GM23338 (cell line): ENCODE measurements at regions not wholly inside any gene's neighbourhood (a gene's known extent, or its start where the extent isn't known, plus 50 kb on each side); places are given as distances from the start of the nearest gene placed in this dataset.

Source experiments
- ATAC-seq: fragments of 200-7000 bp; cut with Tn5 transposase; 3 replicates; pipeline ENCODE4 v1.9.1; 2020
- DNase-seq: peaks from one replicate; pipeline ENCODE4 v3.0.0-alpha.2; 2015; ENCODE audit warnings: low spot score
- H2AFZ ChIP-seq: fragments of 200-600 bp; sonication (generic); 2 replicates; pipeline ENCODE4 v1.8.0; 2016; ENCODE audit warnings: antibody characterized with exemption, mild to moderate bottlenecking, moderate library complexity
- H3F3A ChIP-seq: fragments of 200-600 bp; sonication (generic); replicated peaks from 2 replicates; pipeline ENCODE4 v1.8.0; 2017; ENCODE audit warnings: antibody characterized with exemption, mixed run types, low read depth
- H3K27ac ChIP-seq: fragments of 200-600 bp; sonication (generic); 2 replicates; pipeline ENCODE4 v1.6.1; 2016; ENCODE audit warnings: low read depth
- H3K27me3 ChIP-seq: fragments of 200-600 bp; sonication (generic); 2 replicates; pipeline ENCODE4 v1.8.0; 2016; ENCODE audit warnings: mild to moderate bottlenecking, mixed run types, moderate library complexity; ENCODE audit not compliant: insufficient read depth
- H3K36me3 ChIP-seq: fragments of 200-600 bp; sonication (generic); 2 replicates; pipeline ENCODE4 v1.8.0; 2016; ENCODE audit warnings: mild to moderate bottlenecking; ENCODE audit not compliant: insufficient read depth
- H3K4me1 ChIP-seq: fragments of 200-600 bp; sonication (generic); 2 replicates; pipeline ENCODE4 v1.8.0; 2016; ENCODE audit warnings: mild to moderate bottlenecking, moderate library complexity; ENCODE audit not compliant: insufficient read depth
- H3K4me2 ChIP-seq: fragments of 200-600 bp; sonication (generic); 2 replicates; pipeline ENCODE4 v1.7.1; 2017; ENCODE audit warnings: mixed run types
- H3K4me3 ChIP-seq: fragments of 200-600 bp; sonication (generic); 2 replicates; pipeline ENCODE4 v1.6.1; 2016; ENCODE audit warnings: mixed run types
- H3K79me2 ChIP-seq: fragments of 200-600 bp; sonication (generic); replicated peaks from 2 replicates; pipeline ENCODE4 v1.8.0; 2017; ENCODE audit warnings: mild to moderate bottlenecking; ENCODE audit not compliant: insufficient read depth
- H3K9me2 ChIP-seq: fragments of 200-600 bp; sonication (generic); 2 replicates; pipeline ENCODE4 v1.8.0; 2017; ENCODE audit not compliant: insufficient read depth
- H4K20me1 ChIP-seq: fragments of 200-600 bp; sonication (generic); replicated peaks from 2 replicates; pipeline ENCODE4 v1.8.0; 2017; ENCODE audit warnings: mild to moderate bottlenecking; ENCODE audit not compliant: insufficient read depth
- H3K27ac Mint-ChIP-seq: 2 replicates; pipeline ENCODE4 v1.8.0; 2020; ENCODE audit warnings: inconsistent platforms, mild to moderate bottlenecking, moderate library complexity, mixed read lengths
- H3K27me3 Mint-ChIP-seq: 3 replicates; pipeline ENCODE4 v1.8.0; 2022; ENCODE audit warnings: low read depth, mild to moderate bottlenecking, moderate library complexity, mixed read lengths, inconsistent platforms; ENCODE audit not compliant: insufficient read depth, poor library complexity
- H3K36me3 Mint-ChIP-seq: 3 replicates; pipeline ENCODE4 v1.8.0; 2021; ENCODE audit warnings: low read depth, mild to moderate bottlenecking, inconsistent platforms, moderate library complexity, mixed read lengths
- H3K4me1 Mint-ChIP-seq: 3 replicates; pipeline ENCODE4 v1.8.0; 2020; ENCODE audit warnings: mild to moderate bottlenecking, inconsistent platforms, mixed read lengths
- H3K4me3 Mint-ChIP-seq: 3 replicates; pipeline ENCODE4 v1.8.0; 2021; ENCODE audit warnings: moderate library complexity, mild to moderate bottlenecking, inconsistent platforms, mixed read lengths
- H3K9me3 Mint-ChIP-seq: 3 replicates; pipeline ENCODE4 v1.8.0; 2020; ENCODE audit warnings: moderate library complexity, mild to moderate bottlenecking, inconsistent platforms, mixed read lengths
- CREB1 ChIP-seq: fragments of 250-450 bp; sonication (Bioruptor Pico); IDR thresholded peaks from 2 replicates; pipeline ENCODE4 v1.5.0; 2020; ENCODE audit warnings: low read depth, mild to moderate bottlenecking, moderate library complexity
- CTCF ChIP-seq, 2 experiments: fragments of 200-600 bp in 1 of 2; sonication (generic) in 1 of 2; conservative IDR thresholded peaks; 2 replicates each; pipeline versions ENCODE4 v1.5.1 to v1.6.1; 2016 to 2017; ENCODE audit warnings: antibody characterized with exemption in 2 of 2, low read depth in 2 of 2, mild to moderate bottlenecking in 2 of 2, moderate library complexity in 1 of 2
- ETS1 ChIP-seq: IDR thresholded peaks from 2 replicates; pipeline ENCODE4 v1.6.1; 2016; ENCODE audit warnings: antibody characterized with exemption
- EZH2 ChIP-seq: fragments of 200-600 bp; sonication (generic); IDR thresholded peaks from one replicate; pipeline ENCODE4 v1.8.0; 2017; ENCODE audit warnings: antibody characterized with exemption, mild to moderate bottlenecking, low read depth; ENCODE audit not compliant: unreplicated experiment
- EZH2phosphoT487 ChIP-seq: fragments of 200-600 bp; sonication (generic); IDR thresholded peaks from one replicate; pipeline ENCODE4 v1.8.1; 2018; ENCODE audit warnings: antibody characterized with exemption; ENCODE audit not compliant: unreplicated experiment
- JUNB ChIP-seq: IDR thresholded peaks from one replicate; pipeline ENCODE4 v1.6.1; 2016; ENCODE audit warnings: antibody characterized with exemption; ENCODE audit not compliant: unreplicated experiment
- NANOG ChIP-seq: IDR thresholded peaks from 2 replicates; pipeline ENCODE4 v1.6.1; 2016; ENCODE audit warnings: antibody characterized with exemption, borderline replicate concordance
- POLR2AphosphoS5 ChIP-seq: IDR thresholded peaks from 2 replicates; pipeline ENCODE4 v1.6.1; 2016; ENCODE audit warnings: antibody characterized with exemption, low read depth
- STAT1 ChIP-seq: IDR thresholded peaks from one replicate; pipeline ENCODE4 v1.6.1; 2016; ENCODE audit warnings: antibody characterized with exemption; ENCODE audit not compliant: unreplicated experiment
- ZNF114 ChIP-seq: fragments of 250-450 bp; sonication (Bioruptor Pico); IDR thresholded peaks from 2 replicates; pipeline ENCODE4 v1.5.0; 2020; ENCODE audit warnings: mild to moderate bottlenecking, moderate library complexity
- ZNF331 ChIP-seq: fragments of 250-450 bp; sonication (Bioruptor Pico); IDR thresholded peaks from 2 replicates; pipeline ENCODE4 v1.5.0; 2020; ENCODE audit warnings: low read depth, mild to moderate bottlenecking, moderate library complexity
- TF ChIP-seq, protein P1 (sequence below): IDR thresholded peaks from one replicate; pipeline ENCODE4 v1.6.1; 2018; ENCODE audit warnings: antibody characterized with exemption; ENCODE audit not compliant: unreplicated experiment

GRCh38 chr3:86162521-86162920, 828.4 kb downstream of the VGLL3 start:
- no peaks in the 10 kb centered on the region for H3K27me3 Mint-ChIP-seq
- H3K4me1 Mint-ChIP-seq: peaks cover 7% of the 10 kb centered on the region; the same call in 2 of the 3 replicates

DNA sequence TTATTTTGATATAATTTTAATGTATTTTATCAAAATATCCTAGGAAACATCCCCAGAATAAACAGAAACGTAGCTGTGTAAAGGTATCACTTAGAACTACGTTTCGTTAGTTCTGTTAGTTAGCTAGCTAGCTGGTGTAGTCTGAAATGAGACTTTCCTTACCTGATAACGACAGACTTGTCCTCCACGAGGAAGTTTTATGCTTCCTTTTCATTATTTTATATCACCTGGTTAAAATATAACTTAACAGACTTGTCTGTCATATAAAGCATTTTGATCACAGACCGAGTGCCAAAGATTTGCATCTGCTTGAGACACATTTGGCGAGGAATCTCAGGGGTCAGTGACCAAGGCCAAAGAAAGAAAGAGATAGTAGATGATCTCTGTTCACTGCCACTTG, 829.5 kb downstream of the VGLL3 start:
- H3K4me3 Mint-ChIP-seq: no peak overlapping the region
- Histone ChIP-seq H3K79me2 (no peaks in the 10 kb centered on the region), H3K36me3 (no peaks in the 10 kb centered on the region), H3K27me3 (no peaks in the 10 kb centered on the region), H3K4me3 (no peak overlapping the region), H3K9me2 (no peaks in the 10 kb centered on the region), H3K4me1 (peaks cover 10% of the 10 kb centered on the region), H3K27ac (no peak overlapping the region), H3K4me2 (no peak overlapping the region), H2AFZ (no peak overlapping the region), H3F3A (no peaks in the 10 kb centered on the region), H4K20me1 (no peaks in the 10 kb centered on the region)
- peaks cover 6% of the 10 kb centered on the region; the same call in 2 of the 3 replicates for H3K4me1 Mint-ChIP-seq
- H3K9me3 Mint-ChIP-seq: no peaks in the 10 kb centered on the region; the same call in 2 of the 3 replicates
- H3K27ac Mint-ChIP-seq: no peak overlapping the region
- no peak for DNase-seq
- no peaks in the 10 kb centered on the region for H3K27me3 Mint-ChIP-seq
- no peaks in the 10 kb centered on the region for H3K36me3 Mint-ChIP-seq
- ATAC-seq: no peak
- TF ChIP-seq NANOG (no peak), ZNF114 (no peak), STAT1 (no peak), JUNB (no peak), CREB1 (no peak), POLR2AphosphoS5 (no peak), CTCF (conservative IDR thresholded peaks at IDR 0.05; ENCODE audit: low read depth in 2 of 2) (no peak), ZNF331 (CRISPR knock-in tag) (no peak), ETS1 (no peak), EZH2 (no peak)
- TF ChIP-seq, protein P1, sequence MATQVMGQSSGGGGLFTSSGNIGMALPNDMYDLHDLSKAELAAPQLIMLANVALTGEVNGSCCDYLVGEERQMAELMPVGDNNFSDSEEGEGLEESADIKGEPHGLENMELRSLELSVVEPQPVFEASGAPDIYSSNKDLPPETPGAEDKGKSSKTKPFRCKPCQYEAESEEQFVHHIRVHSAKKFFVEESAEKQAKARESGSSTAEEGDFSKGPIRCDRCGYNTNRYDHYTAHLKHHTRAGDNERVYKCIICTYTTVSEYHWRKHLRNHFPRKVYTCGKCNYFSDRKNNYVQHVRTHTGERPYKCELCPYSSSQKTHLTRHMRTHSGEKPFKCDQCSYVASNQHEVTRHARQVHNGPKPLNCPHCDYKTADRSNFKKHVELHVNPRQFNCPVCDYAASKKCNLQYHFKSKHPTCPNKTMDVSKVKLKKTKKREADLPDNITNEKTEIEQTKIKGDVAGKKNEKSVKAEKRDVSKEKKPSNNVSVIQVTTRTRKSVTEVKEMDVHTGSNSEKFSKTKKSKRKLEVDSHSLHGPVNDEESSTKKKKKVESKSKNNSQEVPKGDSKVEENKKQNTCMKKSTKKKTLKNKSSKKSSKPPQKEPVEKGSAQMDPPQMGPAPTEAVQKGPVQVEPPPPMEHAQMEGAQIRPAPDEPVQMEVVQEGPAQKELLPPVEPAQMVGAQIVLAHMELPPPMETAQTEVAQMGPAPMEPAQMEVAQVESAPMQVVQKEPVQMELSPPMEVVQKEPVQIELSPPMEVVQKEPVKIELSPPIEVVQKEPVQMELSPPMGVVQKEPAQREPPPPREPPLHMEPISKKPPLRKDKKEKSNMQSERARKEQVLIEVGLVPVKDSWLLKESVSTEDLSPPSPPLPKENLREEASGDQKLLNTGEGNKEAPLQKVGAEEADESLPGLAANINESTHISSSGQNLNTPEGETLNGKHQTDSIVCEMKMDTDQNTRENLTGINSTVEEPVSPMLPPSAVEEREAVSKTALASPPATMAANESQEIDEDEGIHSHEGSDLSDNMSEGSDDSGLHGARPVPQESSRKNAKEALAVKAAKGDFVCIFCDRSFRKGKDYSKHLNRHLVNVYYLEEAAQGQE: no peak

More at GRCh38 chr3:86162521-86162920, 828.4 kb downstream of the VGLL3 start:
- Histone ChIP-seq H4K20me1 (no peaks in the 10 kb centered on the region), H3F3A (no peaks in the 10 kb centered on the region), H3K27ac (no peak overlapping the region), H3K27me3 (no peaks in the 10 kb centered on the region), H3K36me3 (no peaks in the 10 kb centered on the region), H3K79me2 (no peaks in the 10 kb centered on the region), H2AFZ (no peak overlapping the region), H3K4me1 (peaks cover 11% of the 10 kb centered on the region), H3K4me2 (no peak overlapping the region), H3K9me2 (no peaks in the 10 kb centered on the region), H3K4me3 (no peak overlapping the region)
- no peaks in the 10 kb centered on the region for H3K9me3 Mint-ChIP-seq
- H3K4me3 Mint-ChIP-seq: no peak overlapping the region
- no peak overlapping the region for H3K27ac Mint-ChIP-seq
- no peak for TF ChIP-seq CTCF (conservative IDR thresholded peaks at IDR 0.05; ENCODE audit: low read depth in 2 of 2)
- no peak for TF ChIP-seq EZH2phosphoT487
- no peak for TF ChIP-seq ZNF331 (CRISPR knock-in tag)
- ATAC-seq (no peak), DNase-seq (no peak)
- no peaks in the 10 kb centered on the region for H3K36me3 Mint-ChIP-seq
